ENCODE measurements at regions not wholly inside any gene's neighbourhood (a gene's known extent, or its start where the extent isn't known, plus 50 kb on each side); places are given as distances from the start of the nearest gene placed in this dataset.

DNA sequence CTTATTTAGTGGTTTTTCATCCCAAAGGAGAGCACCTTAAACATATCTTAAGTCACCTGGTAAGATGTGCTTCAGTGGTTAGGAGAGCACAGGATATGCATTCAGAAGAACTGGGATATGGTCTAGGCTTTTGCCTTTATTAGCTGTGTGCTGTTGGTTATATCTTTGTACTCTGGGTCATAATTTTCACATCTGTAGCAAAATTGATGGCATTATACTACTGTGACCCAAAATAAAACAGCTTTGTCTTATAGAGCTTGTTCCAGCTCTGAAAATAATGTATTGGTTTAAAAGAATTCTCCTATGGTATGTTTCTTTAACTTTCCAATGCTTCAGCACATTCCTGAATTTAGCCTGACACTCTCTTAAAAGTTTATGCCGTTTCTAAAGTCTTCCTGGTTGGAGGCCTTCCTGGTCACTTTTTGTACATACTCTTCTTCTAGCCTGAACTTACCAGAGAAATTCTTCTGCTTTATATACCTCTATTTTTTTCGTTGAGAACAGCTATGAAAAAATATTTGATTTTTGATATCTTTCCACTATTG is 337.1 kb upstream of the MPDZ start:
- DNase-seq (ENCODE audit: low spot score): no peak
- TF ChIP-seq, protein P1, sequence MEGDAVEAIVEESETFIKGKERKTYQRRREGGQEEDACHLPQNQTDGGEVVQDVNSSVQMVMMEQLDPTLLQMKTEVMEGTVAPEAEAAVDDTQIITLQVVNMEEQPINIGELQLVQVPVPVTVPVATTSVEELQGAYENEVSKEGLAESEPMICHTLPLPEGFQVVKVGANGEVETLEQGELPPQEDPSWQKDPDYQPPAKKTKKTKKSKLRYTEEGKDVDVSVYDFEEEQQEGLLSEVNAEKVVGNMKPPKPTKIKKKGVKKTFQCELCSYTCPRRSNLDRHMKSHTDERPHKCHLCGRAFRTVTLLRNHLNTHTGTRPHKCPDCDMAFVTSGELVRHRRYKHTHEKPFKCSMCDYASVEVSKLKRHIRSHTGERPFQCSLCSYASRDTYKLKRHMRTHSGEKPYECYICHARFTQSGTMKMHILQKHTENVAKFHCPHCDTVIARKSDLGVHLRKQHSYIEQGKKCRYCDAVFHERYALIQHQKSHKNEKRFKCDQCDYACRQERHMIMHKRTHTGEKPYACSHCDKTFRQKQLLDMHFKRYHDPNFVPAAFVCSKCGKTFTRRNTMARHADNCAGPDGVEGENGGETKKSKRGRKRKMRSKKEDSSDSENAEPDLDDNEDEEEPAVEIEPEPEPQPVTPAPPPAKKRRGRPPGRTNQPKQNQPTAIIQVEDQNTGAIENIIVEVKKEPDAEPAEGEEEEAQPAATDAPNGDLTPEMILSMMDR (IDR thresholded peaks at IDR 0.05): no peak
- no peak overlapping the region for H3K4me3 ChIP-seq
- H3K27ac ChIP-seq: no peak overlapping the region

DNA sequence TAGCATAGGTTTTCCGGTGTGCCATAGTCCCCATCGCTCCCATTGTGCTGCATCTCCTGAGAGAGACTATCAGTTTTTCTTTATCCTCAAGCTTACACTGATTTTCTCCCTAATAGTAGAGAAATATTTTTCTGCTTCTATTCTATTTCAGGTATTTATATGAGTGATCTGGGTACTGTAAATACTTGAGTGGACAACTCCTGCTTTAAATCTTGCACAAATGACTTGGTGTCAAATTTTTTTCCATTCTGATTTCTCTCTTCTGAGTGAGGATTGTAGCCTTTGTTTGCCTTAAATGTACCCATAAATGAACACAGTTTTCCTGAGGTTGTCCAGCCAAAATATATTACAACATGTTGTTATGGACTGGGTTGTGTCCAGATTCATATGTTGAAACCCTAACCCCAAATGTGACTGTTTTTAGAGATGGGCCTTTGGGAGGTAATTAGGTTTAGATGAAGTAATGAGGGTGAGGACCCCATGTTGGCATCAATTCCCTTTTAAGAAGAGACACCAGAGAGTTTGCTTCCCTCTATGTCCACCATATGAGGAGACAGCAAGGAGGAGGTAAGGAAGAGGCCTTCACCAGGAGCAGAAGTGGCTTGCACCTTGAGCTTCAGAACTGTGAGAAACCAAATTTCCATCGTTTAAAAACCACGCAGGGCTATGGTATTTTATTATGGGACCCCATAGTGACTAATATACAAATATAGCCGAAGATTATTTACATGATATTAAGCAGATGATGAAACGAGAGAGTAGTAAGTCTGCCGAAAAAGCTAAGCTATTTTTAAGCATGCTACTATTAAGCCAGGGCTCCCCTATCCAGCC is 336.4 kb upstream of the MPDZ start:
- Histone ChIP-seq H3K4me3 (no peak overlapping the region), H3K27ac (no peak overlapping the region)
- DNase-seq (ENCODE audit: low spot score): no peak
- TF ChIP-seq, protein P1 (IDR thresholded peaks at IDR 0.05): no peak

DNA sequence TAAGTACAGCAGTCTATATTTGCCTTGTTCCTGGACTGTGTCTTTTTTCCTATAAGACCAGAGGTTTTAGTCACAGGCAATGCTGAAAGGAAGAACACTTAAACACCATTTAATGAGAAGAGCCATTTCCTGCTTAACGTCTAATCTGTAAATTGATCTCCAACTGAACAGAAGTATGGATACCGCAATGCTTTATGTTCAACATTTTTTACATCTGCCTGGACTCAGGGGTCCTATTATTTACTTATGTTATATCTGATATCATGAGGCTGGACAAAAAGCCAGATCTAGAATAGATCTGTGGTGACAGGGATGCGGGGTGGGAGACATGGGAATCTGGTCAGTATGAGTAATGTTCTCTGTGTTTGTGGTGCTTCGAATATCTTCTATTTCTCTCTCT is 334.6 kb upstream of the MPDZ start:
- TF ChIP-seq, protein P1 (IDR thresholded peaks at IDR 0.05): no peak
- Histone ChIP-seq H3K4me3 (no peak overlapping the region), H3K27ac (no peak overlapping the region)
- DNase-seq (ENCODE audit: low spot score): no peak

DNA sequence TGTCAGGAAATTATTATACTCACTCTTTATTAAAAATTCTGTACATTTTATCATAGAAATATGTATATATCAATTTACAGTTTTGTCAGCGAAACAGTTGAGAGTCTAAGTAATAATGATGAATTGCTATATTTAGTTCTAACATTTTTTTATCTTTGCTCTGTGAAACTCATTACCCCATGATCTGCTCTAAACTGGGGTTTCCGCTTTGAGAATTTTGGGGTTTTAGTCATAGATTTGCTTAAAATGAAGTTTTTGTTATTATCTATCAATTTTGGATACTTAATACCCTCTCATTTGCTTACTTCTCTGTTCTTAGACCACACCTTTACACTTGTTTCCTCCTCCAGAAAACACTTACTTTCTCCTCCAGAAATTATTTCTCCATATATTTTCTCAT is 333.8 kb upstream of the MPDZ start:
- no peak overlapping the region for H3K27ac ChIP-seq
- TF ChIP-seq, protein P1 (IDR thresholded peaks at IDR 0.05): no peak
- DNase-seq (ENCODE audit: low spot score): no peak
- H3K4me3 ChIP-seq: no peak overlapping the region

- TF ChIP-seq, protein P1 (IDR thresholded peaks at IDR 0.05): no peak
- Histone ChIP-seq H3K4me3 (peak overlapping the region; percentile 55), H3K27ac (peak overlapping the region; percentile 68 to 70)
- no peak for DNase-seq (ENCODE audit: low spot score)
These were observed 329.0 kb upstream of the MPDZ start for GRCh38 chr9:13608451-13608850.

- Histone ChIP-seq H3K27ac (peak overlapping the region; percentile 68 to 70), H3K4me3 (peak overlapping the region; percentile 55)
- no peak for DNase-seq (ENCODE audit: low spot score)
- TF ChIP-seq, protein P1 (IDR thresholded peaks at IDR 0.05): no peak
These were observed 328.3 kb upstream of the MPDZ start for GRCh38 chr9:13607481-13608441.
